ENCODE measurements at regions not wholly inside any gene's neighbourhood (a gene's known extent, or its start where the extent isn't known, plus 50 kb on each side); places are given as distances from the start of the nearest gene placed in this dataset.

- peak; percentile 49 for DNase-seq
Measured at GRCh38 chr6:44561060-44561623, 173.6 kb downstream of the CDC5L start.

GRCh38 chr6:44561832-44562665 lies 174.5 kb downstream of the CDC5L start:
- peak; percentile 41 for DNase-seq

GRCh38 chr6:44563397-44563796 lies 175.9 kb downstream of the CDC5L start:
- peak; percentile 18 for DNase-seq

GRCh38 chr6:44564906-44565524 lies 177.5 kb downstream of the CDC5L start:
- no peak for DNase-seq

DNA sequence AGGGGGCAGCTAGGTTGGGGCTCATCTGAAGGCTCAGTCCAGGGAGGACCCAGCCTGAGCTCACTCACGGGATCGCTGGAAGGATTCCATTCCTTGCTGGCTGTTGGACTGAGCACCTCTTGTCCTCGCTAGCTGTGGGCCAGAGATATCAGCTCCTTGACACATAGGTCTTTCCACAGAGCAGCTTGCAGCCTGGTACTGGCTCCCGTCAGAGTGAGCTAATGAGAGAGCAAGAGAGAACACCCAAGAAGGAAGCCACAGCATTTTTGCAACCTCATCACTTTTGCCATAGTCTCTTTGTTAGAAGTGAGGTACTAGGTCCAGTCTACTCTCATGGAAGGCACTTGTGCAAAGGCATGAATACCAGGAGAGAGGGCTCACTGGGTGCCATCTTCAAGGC lies 179.9 kb downstream of the CDC5L start:
- DNase-seq = no peak

DNA sequence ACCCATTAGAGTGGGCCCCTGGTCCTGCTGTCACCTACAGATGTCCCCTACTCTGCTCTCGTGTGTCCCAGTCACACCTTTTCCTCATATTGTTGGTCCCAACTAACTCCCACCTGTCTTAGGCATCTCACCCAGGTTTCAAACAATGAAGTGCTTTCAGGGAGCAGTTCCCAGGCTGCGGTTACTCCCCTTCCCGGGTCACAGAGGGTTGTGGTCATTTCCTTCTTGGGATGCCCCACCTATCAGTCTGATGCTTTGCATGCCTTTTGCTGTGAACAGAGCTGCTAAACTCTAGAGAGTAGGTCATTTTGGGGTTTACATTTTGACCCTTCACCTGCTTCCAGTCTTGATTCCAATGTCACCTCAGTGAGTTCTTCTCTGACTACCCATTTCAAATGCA lies 181.6 kb downstream of the CDC5L start:
- no peak for DNase-seq

GRCh38 chr6:44569931-44570385 lies 182.5 kb downstream of the CDC5L start:
- peak; percentile 17 for DNase-seq

GRCh38 chr6:44571510-44571909 lies 184.0 kb downstream of the CDC5L start:
- DNase-seq = no peak

- DNase-seq = no peak
Measured at GRCh38 chr6:44572346-44572745, 184.8 kb downstream of the CDC5L start.

- no peak for DNase-seq
Measured at GRCh38 chr6:44575644-44576043, 188.1 kb downstream of the CDC5L start.

GRCh38 chr6:44576132-44576631 lies 188.7 kb downstream of the CDC5L start:
- no peak for DNase-seq

GRCh38 chr6:44580901-44581300 lies 193.4 kb downstream of the CDC5L start:
- DNase-seq = peak; percentile 13

DNA sequence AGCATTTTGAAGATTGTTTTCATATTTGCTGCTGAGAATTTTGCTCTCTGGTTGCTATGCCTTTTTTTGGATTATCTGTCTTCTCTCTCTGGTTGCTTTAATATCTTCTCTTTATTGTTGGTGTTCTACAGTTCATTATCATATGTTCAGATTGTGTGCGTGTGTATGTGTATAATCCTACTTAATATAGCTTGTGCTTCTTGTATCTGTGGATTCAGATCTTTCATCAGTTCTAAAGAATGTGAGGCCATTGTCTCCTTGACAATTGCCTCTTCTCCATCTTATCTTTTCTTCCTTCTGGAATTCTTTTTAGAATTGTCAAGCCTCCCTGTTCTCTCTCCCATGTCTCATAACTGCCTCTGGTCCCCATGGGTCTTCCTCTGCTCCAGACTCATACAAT lies 195.4 kb downstream of the CDC5L start:
- DNase-seq = no peak

DNA sequence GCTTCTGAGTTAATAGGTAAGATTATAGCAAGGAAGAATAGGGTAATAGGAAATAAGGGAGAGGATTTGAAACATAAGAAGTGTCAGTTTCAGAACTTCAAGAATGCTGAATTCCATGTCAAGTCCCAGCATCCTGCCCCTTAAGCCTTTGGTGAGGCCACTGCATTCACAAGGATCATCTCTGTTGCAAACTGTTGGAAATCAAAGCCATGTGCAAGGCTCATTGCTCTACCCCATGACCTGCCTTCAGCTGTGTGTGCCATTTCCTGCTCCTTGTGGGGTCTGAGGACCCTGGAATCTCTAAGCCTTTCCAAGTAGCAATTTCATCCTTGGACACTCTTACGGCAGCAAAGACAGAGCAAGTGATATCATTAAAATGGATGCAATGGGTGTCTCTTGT lies 203.0 kb downstream of the CDC5L start:
- DNase-seq = no peak

GRCh38 chr6:44593539-44593944 lies 206.0 kb downstream of the CDC5L start:
- peak; percentile 74 for DNase-seq

DNA sequence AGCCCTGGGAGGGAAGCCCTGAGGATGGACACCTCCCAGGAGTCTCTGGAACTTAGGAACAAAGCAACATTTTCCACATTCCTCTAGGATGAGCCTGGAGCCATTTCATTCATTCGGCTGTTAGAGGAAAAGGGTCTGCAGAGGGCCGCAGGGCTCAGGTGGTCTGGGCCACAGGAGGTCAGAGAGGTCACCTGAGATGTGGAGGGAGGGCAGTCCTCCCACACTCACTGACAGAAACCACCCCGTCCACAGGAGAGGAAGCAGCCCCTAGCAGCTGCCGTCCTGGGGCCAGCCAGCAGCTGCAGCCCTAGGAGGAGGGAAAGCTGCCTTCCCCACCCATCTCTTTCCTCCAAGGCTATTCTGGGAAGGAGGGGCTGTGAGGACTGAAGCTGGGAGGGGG lies 207.0 kb downstream of the CDC5L start:
- DNase-seq = no peak

DNA sequence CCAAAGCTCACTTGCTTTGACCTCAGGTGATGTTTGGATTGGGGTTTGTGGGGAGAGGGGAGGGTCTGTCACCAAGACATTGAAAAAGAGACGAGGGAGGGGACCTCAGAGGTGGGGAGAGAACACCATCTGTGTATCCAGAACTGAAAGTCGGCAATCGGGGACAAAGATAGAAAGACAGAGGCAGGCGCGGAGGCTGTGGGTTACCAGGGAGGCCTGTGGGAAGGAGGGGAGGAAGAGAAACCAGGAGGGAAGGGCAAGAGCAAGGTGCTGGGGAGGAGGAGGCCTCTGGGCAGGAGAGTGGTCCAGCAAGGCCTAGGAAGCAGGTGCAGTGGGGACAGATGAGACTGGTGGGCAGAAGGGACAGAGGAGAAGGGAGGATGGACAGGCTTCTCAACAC lies 211.2 kb downstream of the CDC5L start:
- DNase-seq = no peak

GRCh38 chr6:44599672-44600071 lies 212.2 kb downstream of the CDC5L start:
- DNase-seq = no peak

DNA sequence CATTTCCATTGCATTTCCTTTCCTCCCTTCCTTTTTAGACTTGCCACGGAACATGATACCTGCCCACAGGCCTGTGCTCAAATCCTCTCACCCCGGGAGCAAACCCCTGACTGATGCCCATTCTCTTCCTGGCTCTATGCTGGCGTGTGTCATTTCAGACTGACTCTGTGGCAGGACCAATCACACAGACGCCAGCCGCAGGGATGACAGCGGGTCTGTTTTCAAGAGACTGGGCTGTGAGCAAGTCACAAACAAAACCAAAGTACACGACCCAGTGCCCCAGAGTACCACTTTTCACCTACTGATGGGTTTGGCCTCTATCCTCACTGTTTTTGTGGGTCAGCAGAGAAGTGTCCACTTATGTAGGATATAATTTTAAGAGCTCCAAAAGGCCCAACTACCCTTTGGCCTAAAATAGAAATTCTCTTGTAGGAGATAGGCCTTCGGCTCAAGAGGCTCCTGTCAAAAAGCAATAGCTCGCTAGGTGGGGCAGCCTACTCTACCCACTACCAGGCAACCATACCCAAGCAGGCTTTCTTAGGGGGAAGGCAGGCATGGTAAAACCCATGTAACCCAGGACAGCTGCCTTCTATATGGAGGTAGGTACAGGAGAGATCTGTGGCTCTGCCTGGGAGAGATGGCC lies 215.7 kb downstream of the CDC5L start:
- no peak for DNase-seq

- no peak for DNase-seq
Measured at GRCh38 chr6:44606504-44606903, 219.0 kb downstream of the CDC5L start.

- DNase-seq = no peak
Measured at GRCh38 chr6:44606976-44607375, 219.5 kb downstream of the CDC5L start.

GRCh38 chr6:44608175-44608574 lies 220.7 kb downstream of the CDC5L start:
- no peak for DNase-seq

GRCh38 chr6:44609051-44609612 lies 221.6 kb downstream of the CDC5L start:
- no peak for DNase-seq
